ENCODE measurements at regions not wholly inside any gene's neighbourhood (a gene's known extent, or its start where the extent isn't known, plus 50 kb on each side); places are given as distances from the start of the nearest gene placed in this dataset.

GRCh38 chr20:52622081-52622480, 350.1 kb upstream of the TSHZ2 start:
- no peak for DNase-seq

- DNase-seq, result no peak
These were observed 350.8 kb upstream of the TSHZ2 start for GRCh38 chr20:52621401-52621800.

GRCh38 chr20:52619671-52620070, 352.5 kb upstream of the TSHZ2 start:
- no peak for DNase-seq

GRCh38 chr20:52619101-52619500, 353.1 kb upstream of the TSHZ2 start:
- no peak for DNase-seq

- DNase-seq, result no peak
These were observed 355.5 kb upstream of the TSHZ2 start for GRCh38 chr20:52616629-52617028.

GRCh38 chr20:52614051-52614863, 357.9 kb upstream of the TSHZ2 start:
- DNase-seq, result no peak

GRCh38 chr20:52612046-52612632, 360.0 kb upstream of the TSHZ2 start:
- no peak for DNase-seq

- DNase-seq, result no peak
These were observed 361.4 kb upstream of the TSHZ2 start for GRCh38 chr20:52610749-52611148.

- DNase-seq, result no peak
These were observed 370.7 kb upstream of the TSHZ2 start for GRCh38 chr20:52601295-52601971.

- DNase-seq, result no peak
These were observed 375.9 kb upstream of the TSHZ2 start for GRCh38 chr20:52596256-52596655.

- DNase-seq, result no peak
These were observed 376.6 kb upstream of the TSHZ2 start for GRCh38 chr20:52595518-52595917.

- no peak for DNase-seq
These were observed 378.5 kb upstream of the TSHZ2 start for GRCh38 chr20:52593654-52594053.

GRCh38 chr20:52592567-52592966, 379.6 kb upstream of the TSHZ2 start:
- DNase-seq, result no peak

GRCh38 chr20:52590100-52590499, 382.1 kb upstream of the TSHZ2 start:
- DNase-seq, result no peak

- no peak for DNase-seq
These were observed 382.8 kb upstream of the TSHZ2 start for GRCh38 chr20:52589251-52589812.

GRCh38 chr20:52586660-52587059, 385.5 kb upstream of the TSHZ2 start:
- no peak for DNase-seq

- DNase-seq, result no peak
These were observed 386.8 kb upstream of the TSHZ2 start for GRCh38 chr20:52585333-52585732.

GRCh38 chr20:52578559-52578958, 387.0 kb upstream of the ZFP64 start:
- DNase-seq, result no peak

- DNase-seq, result no peak
These were observed 386.1 kb upstream of the ZFP64 start for GRCh38 chr20:52577696-52578095.

GRCh38 chr20:52572687-52573086, 381.1 kb upstream of the ZFP64 start:
- DNase-seq, result no peak

- DNase-seq, result no peak
These were observed 377.6 kb upstream of the ZFP64 start for GRCh38 chr20:52569201-52569600.

- DNase-seq, result no peak
These were observed 374.0 kb upstream of the ZFP64 start for GRCh38 chr20:52565614-52566013.

GRCh38 chr20:52564594-52564993, 373.0 kb upstream of the ZFP64 start:
- DNase-seq, result no peak

Data from AML-193 (cell line).